ENCODE measurements at regions not wholly inside any gene's neighbourhood (a gene's known extent, or its start where the extent isn't known, plus 50 kb on each side); places are given as distances from the start of the nearest gene placed in this dataset.
A peak's percentile ranks its signal among the peaks of the same experiment; 100 is the strongest.
"Not testable (repeated sequence)": the region's sequence is repeated elsewhere in the genome, so short reads cannot be mapped to it uniquely, and the experiment has no call there.

DNA sequence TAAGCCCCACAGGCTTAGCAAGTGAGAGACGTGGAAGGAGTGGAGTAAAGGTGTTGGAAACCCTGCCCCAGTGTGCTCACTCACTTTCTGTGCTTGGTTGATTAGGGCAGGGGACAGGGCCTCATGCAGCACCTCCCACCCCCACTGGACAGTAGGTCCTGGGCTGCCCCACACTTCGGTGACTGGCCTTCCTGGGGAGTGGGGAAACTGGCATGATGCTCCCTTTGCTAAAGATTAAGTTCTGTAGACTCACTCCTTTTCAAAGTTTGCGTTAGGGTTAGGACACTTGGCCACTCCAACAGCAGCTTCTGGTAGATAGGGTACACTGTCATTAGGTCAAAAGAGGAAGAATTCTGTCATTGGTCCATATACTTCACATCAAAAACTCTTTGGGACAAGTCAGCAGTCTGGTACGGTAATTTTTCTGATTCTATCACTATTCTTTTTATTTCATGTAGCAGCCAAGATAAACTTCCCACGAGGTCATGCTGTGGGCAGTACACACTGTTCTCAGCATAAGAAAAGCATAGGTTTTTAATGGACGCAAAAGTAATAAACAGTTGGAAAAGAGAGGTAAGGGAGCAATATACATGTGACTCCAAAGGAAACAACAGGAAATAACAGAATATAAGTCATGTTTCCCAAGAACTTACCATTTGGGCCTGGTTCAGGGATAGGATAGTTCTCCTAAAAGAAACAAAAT, 106.6 kb upstream of the TERB2 start:
- not testable (repeated sequence) for DNase-seq

DNA sequence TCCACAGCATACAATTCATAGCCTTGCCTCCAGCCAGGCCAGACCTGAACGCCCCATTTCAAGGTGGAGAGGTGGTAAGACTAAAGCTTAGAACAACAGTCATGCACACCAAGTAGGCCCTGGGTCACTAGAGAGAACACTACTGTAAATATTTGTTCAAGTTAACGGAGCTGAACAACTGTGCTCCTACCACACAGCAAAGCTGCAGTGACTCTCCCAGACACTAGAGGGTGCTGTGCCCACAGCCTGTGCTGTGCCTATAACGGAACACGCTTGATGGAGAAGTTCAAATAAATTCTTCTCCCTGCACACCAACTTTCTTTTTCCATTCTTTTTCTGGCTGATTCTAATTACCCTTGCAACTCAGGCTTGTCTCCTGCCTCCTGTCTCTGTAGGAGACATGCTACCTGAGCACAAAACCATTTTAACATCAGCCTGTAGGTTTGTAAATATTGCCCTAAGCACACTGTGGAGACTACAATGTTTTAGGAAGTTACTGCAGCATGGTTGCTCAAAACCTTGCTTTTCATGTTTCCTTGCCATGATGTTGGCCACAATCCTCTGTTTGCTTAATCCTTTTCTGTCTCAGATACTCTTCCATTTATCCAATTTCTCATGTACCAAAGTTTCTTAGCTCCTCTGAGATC, 103.1 kb upstream of the TERB2 start:
- DNase-seq, result peak; percentile 17 to 57 (median 45)

DNA sequence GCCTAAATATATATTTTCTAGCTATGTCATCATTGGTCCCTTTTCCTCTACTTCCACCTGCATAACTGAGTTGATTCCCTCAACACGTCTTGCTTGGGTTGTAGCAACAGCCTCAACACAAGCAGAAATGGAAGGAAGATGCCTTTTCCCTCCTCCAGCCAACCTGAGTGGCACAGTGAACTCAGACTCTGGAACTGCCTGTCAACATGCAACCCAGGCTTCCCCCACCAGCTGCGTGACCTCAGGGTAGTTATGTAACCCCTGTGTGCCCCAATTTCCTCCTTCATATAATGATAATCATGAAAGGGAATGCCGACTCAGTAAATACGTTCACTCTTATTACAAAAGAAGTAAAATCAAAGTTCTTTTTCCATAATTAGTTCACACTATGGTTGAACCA, 101.8 kb upstream of the TERB2 start:
- DNase-seq, result not testable (repeated sequence)

DNA sequence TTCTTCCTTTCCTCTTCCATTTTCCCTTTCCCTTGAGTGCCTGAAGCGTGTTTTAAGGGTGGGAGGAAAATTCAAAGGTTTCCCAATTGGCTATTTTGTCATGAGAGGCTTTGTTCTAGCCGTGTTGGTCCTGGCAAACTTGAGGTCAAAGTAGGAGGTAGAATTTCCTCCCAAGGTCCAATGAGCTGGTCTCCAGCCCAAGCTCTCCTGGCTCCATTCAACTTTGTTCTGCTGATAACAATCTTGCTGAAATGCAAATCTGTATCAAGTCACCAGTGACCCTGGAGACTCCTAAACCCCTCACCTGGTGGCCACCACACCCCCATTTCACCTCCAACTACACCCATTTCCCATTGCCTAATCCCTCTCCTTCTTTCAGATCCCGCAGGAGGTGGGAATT, 100.2 kb upstream of the TERB2 start:
- not testable (repeated sequence) for DNase-seq

DNA sequence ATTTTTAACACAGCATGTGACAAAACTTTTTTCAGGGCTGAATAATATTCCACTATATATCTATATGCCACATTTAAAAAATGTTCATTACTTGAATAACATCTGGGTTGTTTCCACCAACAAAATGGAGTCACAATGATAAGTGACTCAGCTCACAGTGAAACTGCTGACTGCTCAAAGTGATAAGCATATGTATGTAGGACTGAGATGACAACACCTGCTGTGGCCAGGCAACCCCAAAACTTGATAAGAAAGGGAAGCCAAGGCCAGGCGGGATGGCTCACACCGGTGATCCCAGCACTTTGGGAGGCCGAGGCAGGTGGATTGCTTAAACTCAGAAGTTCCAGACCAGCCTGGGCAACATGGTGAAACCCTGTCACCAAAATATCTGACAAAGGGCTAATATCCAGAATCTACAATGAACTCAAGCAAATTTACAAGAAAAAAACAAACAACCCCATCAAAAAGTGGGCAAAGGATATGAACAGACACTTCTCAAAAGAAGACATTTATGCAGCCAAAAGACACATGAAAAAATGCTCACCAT, 99.2 kb upstream of the TERB2 start:
- DNase-seq, result not testable (repeated sequence)

DNA sequence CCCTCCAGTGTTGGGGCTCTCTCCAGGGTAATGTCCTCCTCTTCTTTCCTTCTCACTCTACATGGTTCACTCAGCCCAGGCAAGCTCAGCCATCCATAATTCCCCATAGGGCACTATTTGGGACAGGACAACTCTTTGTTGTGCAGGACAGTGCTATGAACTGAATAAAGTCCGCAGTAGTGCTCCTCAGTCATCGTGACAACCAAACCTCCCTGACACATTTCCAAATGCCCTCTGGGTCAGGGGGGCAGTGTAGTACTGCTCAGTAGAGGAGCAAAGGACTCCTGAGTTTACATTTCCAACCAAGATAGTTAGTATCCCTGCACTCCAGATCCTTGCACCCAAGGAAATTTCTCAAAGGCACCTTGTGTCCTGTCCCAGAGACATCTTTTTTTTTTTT, 97.4 kb upstream of the TERB2 start:
- DNase-seq, result not testable (repeated sequence)

DNA sequence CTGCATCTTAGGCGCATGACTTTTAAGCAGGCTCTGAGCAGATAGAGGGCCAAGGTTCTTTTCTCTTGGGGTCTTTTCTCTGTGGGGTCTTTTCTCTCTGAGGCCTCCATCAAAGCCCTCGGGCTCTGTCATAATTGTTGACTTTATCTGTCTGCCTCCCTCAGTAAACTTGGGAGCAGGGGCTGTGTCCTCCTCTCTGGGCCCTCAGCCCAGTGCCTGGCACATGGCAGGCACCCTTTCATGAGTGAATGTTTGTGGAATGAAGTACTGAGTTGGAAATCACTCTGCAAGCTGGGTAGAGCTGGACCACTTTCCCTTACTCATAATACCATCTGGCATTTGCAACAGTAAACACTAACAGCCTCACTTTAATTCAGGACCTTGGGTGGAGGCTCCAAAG, 96.3 kb upstream of the TERB2 start:
- not testable (repeated sequence) for DNase-seq

DNA sequence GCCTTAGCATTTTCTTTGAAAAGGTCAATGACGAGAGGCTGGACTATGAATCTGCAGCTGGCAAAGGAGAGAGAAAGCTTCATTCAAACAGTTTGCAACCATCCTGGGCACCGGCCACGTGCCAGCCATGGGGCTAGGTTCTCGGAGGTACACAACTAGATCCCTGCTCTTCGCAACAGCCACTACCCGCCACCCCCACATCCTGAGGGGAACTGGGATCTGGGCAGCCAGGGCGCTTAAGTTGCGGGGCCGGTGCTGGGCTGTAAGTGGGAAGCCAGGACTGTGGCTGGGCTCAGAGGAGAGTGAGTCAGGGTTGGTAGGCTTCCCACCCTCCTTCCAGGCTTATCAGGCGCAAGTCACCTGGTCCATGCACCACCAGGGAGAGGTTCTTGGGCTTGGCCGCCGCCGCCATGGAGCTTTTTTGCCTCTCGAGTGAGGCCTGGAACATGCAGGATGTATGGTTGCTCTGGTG, 95.0 kb upstream of the TERB2 start:
- no peak for DNase-seq

DNA sequence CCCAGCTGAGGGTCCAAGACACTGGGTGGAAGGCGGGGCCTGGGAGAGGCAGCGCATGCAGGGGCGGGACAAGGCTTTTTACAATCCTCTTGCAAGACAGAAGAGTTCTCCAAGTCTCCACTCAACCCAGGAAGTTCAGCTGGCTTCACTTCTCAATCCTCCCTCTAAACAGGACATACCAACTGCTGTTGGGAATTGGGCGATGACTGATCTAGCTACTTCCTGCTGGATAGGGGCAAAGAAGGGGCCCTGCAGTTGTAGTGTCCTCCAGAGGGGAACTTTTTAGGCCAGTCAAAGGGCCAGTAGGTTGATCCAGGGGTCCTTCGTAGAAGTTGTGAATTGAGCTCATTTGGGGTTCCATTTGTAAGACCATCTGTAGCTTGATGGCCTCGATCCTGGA, 94.6 kb upstream of the TERB2 start:
- no peak for DNase-seq

DNA sequence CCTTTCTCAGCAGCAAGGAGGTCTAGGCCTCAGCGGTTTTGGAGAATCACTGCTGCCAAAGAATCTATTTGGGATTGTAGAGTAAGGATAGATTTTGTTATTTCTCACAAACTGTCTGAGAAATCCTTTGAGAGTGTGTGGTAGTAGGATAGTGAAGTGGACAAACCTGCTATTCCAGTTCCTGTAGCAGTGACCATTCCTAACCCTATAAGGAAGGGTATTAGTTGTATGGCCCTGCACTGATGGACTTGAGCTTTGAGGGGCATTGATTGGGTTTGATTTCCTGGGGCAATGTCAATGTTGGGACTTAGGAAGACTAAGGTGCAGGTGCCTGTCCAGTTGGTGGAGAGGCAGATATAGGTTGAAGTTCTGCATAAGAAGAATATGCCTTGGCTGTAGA, 93.6 kb upstream of the TERB2 start:
- not testable (repeated sequence) for DNase-seq

DNA sequence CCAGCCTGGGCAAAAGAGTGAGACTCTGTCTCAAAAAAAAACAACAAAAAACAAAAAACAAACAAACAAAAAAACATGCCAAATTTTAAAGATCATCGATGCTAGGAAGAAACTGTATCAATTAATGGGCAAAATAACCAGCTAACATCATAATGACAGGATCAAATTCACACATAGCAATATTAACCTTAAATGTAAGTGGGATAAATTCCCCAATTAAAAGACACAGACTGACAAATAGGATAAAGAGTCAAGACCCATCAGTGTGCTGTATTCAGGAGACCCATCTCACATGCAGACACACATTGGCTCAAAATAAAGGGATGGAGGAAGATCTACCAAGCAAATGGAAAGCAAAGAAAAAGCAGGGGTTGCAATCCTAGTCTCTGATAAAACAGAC, 88.4 kb upstream of the TERB2 start:
- DNase-seq, result not testable (repeated sequence)

DNA sequence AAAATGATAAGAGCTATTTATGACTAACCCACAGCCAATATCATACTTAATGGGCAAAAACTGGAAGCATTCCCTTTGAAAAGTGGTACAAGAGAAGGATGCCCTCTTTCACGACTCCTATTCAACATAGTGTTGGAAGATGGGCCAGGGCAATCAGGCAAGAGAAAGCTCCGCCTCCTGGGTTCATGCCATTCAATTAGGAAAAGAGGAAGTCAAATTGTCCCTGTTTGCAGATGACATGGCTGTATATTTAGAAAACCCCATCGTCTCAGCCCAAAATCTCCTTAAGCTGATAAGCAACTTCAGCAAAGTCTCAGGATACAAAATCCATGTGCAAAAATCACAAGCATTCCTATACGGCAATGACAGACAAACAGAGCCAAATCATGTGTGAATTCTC, 86.4 kb upstream of the TERB2 start:
- not testable (repeated sequence) for DNase-seq

DNA sequence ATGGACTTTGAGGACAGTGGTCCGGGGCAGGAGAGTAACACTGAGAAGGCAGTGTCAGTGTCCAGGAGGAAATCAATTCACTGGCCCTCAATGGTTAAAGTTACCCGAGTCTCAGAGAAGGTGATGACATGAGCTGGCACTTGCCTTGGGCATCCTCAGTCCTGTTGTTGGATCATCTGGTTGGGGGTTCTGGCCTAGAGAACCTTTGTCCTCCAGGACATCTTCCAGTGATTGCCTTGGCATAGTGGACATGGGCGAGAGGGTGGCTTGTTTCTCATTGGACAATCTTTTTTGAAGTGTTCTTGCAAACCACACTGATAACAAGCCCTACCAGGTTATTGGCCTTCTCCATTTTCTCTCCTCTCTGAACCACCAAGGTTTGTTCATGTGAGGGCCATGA, 83.4 kb upstream of the TERB2 start:
- no peak for DNase-seq

DNA sequence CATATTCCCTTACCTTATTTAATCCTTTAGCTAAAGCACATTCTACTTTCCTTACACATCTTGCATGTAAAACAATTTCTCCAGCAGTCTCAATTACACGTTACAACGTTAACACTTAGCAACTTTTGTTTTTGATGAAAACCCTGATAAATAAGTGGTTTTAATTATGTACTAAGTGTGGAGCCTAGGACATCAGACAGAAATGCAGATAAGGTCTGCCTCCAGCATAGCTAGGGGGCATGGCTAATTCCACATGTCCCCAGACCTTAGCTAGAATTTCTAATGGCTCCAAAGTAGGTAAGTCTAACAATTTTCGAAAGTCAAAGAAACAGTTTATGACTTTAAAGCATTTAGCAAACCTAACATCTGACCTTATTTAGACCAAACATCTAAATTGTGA, 77.4 kb upstream of the TERB2 start:
- DNase-seq, result no peak

DNA sequence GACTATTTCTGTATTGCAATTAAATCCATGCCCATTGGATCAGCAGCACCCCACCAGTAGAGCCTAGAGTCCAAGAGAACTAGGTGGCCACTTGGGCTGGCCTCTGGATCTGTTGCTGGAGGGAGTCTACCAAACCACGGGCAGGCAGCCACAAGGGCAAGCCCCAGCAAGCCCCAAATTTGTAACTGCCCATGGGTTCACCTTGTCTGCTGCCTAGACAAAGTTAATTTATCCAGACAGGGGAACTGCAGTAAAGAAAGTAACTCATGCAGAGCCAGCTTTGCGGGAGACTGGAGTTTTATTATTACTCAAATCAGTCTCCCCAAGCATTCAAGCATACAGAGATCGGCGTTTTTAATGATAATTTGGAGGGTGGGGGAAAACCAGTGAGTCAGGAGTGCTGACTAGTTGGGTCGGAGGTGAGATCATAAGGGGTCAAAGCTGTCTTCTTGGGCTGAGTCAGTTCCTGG, 74.0 kb upstream of the TERB2 start:
- peak in 1 of 5 donors; percentile 81 for DNase-seq

DNA sequence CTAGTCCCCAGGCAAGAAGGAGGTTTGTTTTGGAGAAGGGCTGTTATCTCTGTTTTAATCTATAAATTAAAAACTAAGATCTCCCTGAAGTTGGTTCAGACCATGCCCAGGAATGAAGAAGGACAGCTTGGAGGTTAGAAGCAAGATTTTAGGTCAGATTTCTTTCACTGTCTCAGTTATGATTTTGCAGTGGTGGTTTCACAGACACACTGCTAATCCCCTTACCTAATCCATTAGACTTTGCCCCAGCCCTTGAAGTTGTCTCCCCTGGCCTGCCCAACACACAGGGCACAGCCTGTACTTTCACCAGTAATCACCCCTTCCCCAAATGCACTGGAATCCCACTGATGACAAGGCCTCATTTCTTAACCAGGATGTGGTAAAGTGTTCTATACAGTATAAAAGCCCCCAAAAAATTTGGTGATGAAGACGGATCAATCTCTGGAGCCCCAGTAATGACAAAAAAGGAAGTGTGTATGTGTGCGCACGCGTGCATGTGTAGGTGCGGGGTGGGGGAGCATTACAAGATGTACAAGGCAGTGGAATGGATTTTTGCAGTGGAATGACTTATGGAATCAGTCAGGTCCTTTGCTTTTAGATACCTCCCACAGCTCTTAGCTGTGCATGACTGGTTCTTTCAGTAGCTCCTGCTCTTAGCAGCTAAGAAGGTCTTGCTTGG, 73.1 kb upstream of the TERB2 start:
- DNase-seq, result peak in 1 of 5 donors; percentile 16

DNA sequence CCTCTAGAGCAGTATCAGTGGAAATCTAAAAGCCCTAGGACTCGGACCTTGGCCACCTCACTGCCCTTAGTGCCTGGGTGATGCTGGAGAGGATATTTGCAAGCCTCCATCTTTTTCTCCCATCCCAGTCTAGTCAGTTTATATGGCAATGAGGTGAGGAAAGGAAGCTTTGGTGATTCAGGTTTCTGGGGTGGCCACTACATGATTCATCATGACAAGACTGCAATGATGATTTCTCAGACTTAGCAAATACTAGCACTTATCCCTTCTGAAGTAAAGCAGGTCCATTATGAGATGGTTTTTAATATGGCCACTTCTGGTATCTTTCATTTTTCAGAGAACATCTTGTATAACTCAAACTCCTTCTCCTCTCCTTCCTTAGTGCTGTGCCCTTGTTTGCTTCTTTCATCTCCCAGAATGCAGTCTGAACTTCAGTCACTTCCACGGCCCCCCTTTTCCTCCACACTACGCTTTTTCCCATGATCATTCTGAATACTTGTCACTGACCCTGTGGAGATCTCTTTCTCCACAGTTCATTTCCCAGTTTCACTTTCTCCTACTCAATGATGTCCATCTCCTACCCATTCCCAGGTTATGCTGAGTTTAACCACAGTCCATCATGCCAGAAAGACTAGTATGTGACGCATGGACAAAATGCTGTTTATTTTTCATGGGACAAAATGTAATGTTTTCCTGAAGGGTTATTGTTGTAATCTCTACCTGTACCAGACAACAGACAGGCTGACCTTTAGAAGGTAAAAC, 57.4 kb upstream of the TERB2 start:
- DNase-seq, result not testable (repeated sequence)

DNA sequence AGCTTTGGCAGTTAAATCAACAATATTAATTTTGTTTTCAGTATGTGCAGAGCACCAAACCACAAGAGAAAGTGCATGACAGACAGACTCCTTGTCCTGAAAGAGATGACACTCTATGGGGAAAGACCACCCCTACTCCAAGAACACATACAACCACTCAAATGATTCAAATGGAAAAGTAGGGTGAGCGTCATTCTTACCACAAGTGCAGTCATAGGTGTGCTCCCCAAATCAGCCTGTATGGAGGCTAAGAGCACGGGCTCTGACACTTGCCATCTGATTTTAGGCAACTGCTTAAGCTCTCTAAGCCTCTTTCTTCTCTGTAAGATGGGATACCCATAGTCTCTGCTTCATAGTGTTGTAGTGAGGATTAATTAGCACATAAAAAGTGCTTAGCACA, 56.7 kb upstream of the TERB2 start:
- not testable (repeated sequence) for DNase-seq

DNA sequence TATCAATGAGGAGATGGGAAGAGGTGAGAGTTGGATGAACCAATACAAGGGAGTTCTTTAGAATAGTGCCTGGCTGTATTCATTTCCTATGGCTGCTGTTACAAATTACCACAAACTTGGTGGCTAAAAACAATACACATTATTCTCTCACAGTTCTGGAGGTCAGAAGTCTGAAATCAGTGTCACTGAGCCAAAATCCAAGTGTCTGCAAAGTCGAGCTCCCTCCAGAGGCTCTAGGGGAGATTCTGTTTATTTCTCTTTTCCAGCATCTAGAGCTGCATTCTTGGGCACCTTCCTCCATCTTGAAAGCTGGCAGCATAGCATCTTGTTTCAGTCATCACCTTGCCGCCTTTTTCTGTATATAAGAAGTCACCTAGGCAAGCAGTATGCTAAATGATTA, 55.7 kb upstream of the TERB2 start:
- not testable (repeated sequence) for DNase-seq

DNA sequence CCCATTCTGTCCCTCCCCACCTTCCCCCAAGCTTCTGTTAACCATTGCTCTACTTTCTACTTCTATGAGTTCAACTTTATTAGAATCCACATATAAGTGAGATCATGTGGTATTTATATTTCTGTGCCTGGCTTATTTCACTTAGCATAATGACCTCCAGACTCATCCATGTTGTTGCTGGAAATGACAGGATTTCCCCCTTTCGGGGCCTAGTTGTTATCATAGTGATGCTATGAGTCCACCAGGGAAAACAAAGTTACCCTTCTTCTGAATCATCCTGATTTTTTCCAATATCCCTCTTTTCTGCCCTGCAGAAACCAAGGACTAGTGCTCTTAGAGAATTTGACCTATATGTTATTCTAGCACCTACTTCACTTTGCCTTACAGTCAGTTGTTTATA, 53.2 kb upstream of the TERB2 start:
- DNase-seq, result not testable (repeated sequence)

DNA sequence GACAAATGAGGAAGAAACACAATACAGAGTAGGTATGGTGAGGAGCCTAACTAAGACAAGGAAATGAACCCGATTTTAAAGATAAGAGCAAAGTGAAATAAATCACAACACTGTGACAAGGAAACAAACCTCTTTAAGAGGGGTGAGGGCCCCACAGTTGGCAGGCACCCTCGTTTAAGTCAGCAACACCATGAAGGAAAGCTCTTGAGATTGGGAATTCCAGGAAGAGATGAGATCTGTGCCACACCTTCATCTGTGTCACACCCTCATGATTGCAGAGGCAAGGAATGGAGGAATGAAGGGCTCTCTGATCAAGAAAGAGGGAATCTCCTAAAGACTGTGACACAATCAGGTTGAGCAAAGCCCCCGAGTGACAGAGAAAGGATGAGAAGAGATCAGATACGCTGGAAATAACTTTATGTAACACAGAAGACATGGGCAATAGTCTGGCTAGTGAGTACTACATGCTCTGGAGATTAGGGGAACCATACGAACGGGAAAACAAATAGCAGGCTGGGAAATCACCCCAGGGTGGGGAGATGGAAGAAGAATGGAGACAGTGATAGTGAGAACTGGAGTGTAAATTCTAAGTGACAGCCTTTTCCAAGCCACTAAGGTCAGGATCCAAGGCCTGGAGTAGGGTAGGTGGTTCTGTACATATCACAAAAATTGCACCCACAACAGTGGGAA, 51.7 kb upstream of the TERB2 start:
- DNase-seq, result not testable (repeated sequence)
